ENCODE measurements at regions not wholly inside any gene's neighbourhood (a gene's known extent, or its start where the extent isn't known, plus 50 kb on each side); places are given as distances from the start of the nearest gene placed in this dataset.

- no peaks in the 10 kb centered on the region for H3K79me2 ChIP-seq (ENCODE audit: control insufficient read depth, insufficient read depth, low read length)
- DNase-seq (ENCODE audit: extremely low read depth in 1 of 4, low spot score in 3 of 4), result no peak
- ChIA-PET POLR2A (no interaction called here), CTCF (ENCODE audit: low intra/inter-chr PET ratio) (no interaction called here)
- no peaks in the 10 kb centered on the region for H3K9me1 ChIP-seq (ENCODE audit: control insufficient read depth, insufficient read depth, low read length)
- WGBS (ENCODE audit: insufficient coverage, low coverage, missing lambda C conversion rate), result 7% methylated on average over 3 of the region's 3 CpGs
- no TSS peak for BruUV-seq (replicated peaks)
- no peaks in the 10 kb centered on the region for H3K4me1 ChIP-seq (replicated peaks in 1 of 2; ENCODE audit: control insufficient read depth in 2 of 2, insufficient read depth in 2 of 2, low read length in 2 of 2)
- H3K4me2 ChIP-seq (ENCODE audit: insufficient read depth, low read length), result no peak overlapping the region
- ATAC-seq, result no peak
- H3K9me3 ChIP-seq (replicated peaks; ENCODE audit: control insufficient read depth, insufficient read depth, low read depth, low read length), result no peaks in the 10 kb centered on the region
- no peaks in the 10 kb centered on the region for H4K20me1 ChIP-seq (replicated peaks; ENCODE audit: control insufficient read depth, insufficient read depth, low read length)
- no peaks in the 10 kb centered on the region for H3K36me3 ChIP-seq (ENCODE audit: control insufficient read depth, insufficient read depth, low read length)
- TF ChIP-seq SREBF1 (IDR thresholded peaks at IDR 0.05; ENCODE audit: borderline replicate concordance, low read depth, low read length) (no peak), KAT2B (IDR thresholded peaks at IDR 0.05; ENCODE audit: low read depth, low read length) (no peak), IRF2 (CRISPR knock-in tag; IDR thresholded peaks at IDR 0.05) (no peak), CBFB (CRISPR knock-in tag; IDR thresholded peaks at IDR 0.05) (no peak), JUNB (CRISPR knock-in tag; conservative IDR thresholded peaks at IDR 0.05) (no peak), ZFP91 (CRISPR knock-in tag; IDR thresholded peaks at IDR 0.05) (no peak), ELK1 (CRISPR knock-in tag; IDR thresholded peaks at IDR 0.05) (no peak), FUS (optimal IDR thresholded peaks at IDR 0.05; ENCODE audit: low read depth, low read length) (no peak), HNRNPH1 (optimal IDR thresholded peaks at IDR 0.05; ENCODE audit: low read depth, low read length) (no peak), SMAD2 (IDR thresholded peaks at IDR 0.05; ENCODE audit: low read depth, low read length) (no peak), ESRRA (IDR thresholded peaks at IDR 0.05; ENCODE audit: borderline replicate concordance, low read depth) (no peak), ZNF511 (CRISPR knock-in tag; IDR thresholded peaks at IDR 0.05) (no peak), ZNF696 (CRISPR knock-in tag; conservative IDR thresholded peaks at IDR 0.05) (no peak), ZC3H8 (IDR thresholded peaks at IDR 0.05) (no peak), TEAD4 (IDR thresholded peaks at IDR 0.05; ENCODE audit: low read length) (no peak), TEAD4 (CRISPR knock-in tag; IDR thresholded peaks at IDR 0.05; ENCODE audit: borderline replicate concordance) (no peak), SMARCE1 (IDR thresholded peaks at IDR 0.05) (no peak)
- H3K4me3 ChIP-seq, result no peak overlapping the region
- no peak overlapping the region for H3K9ac ChIP-seq (ENCODE audit: insufficient read depth in 1 of 2, low read depth in 2 of 2, low read length in 2 of 2)
- FAIRE-seq, result no peak
- intact Hi-C loops (cut with micrococcal nuclease), result no loop called here
- no peaks in the 10 kb centered on the region; a peak in 2 of 5 replicates for H3K27me3 ChIP-seq (ENCODE audit: control insufficient read depth in 2 of 2, insufficient read depth in 2 of 2, low read length in 2 of 2)
- in situ Hi-C loops (cut with MboI), result no loop called here
- no peak overlapping the region for H2AFZ ChIP-seq (ENCODE audit: low read depth, low read length)
- H3K27ac ChIP-seq (ENCODE audit: extremely low read depth, low read depth, low read length), result no peak overlapping the region
These were observed 133.7 kb upstream of the TSC22D2 start for GRCh38 chr3:150274372-150274771.
